IMR-90 (cell line): ENCODE measurements at regions not wholly inside any gene's neighbourhood (a gene's known extent, or its start where the extent isn't known, plus 50 kb on each side); places are given as distances from the start of the nearest gene placed in this dataset.

Experiments used
- ATAC-seq: fragments of 200-7000 bp; cut with Tn5 transposase; 2 replicates; pipeline ENCODE4 v1.9.1; 2020; ENCODE audit warnings: low read depth, mild to moderate bottlenecking, moderate library complexity
- BruUV-seq: library from RNA; stranded (reverse); fragments of 400-500 nt; replicated peaks from 2 replicates; lab custom pipeline; 2021; lab: Mats Ljungman, UMichigan
- CTCF ChIA-PET: fragments of 300-600 bp; formaldehyde crosslinking; extraction: SDS; loops from one replicate; lab custom pipeline; 2021; ENCODE audit warnings: antibody characterized with exemption; lab: Yijun Ruan, JAX
- POLR2A ChIA-PET: fragments of 300-600 bp; sonication (Branson Sonifier 250); formaldehyde crosslinking; loops from one replicate; lab custom pipeline; 2022; ENCODE audit warnings: antibody characterized with exemption; ENCODE audit not compliant: unreplicated experiment; lab: Charles Lee
- DNase-seq: peaks from one replicate; pipeline ENCODE4 v3.0.0; 2013
- H2AFZ ChIP-seq: replicated peaks from 2 replicates; pipeline ENCODE3; 2013; ENCODE audit warnings: low read length, mild to moderate bottlenecking; ENCODE audit not compliant: poor library complexity
- H2AK5ac ChIP-seq: 2 replicates; pipeline ENCODE4 v1.6.1; 2013; ENCODE audit warnings: low read depth, low read length, inconsistent platforms
- H2AK9ac ChIP-seq: replicated peaks from 2 replicates; pipeline ENCODE3; 2013; ENCODE audit warnings: mild to moderate bottlenecking, low read depth, low read length, moderate library complexity; ENCODE audit not compliant: poor library complexity
- H2BK120ac ChIP-seq: 2 replicates; pipeline ENCODE4 v1.6.1; 2013; ENCODE audit warnings: low read depth, low read length, inconsistent platforms
- H2BK15ac ChIP-seq: 3 replicates; pipeline ENCODE4 v1.6.1; 2013; ENCODE audit warnings: low read depth, low read length, inconsistent platforms
- H2BK20ac ChIP-seq: 2 replicates; pipeline ENCODE4 v1.6.1; 2013; ENCODE audit warnings: low read depth, mild to moderate bottlenecking, inconsistent platforms, low read length, moderate library complexity
- H2BK5ac ChIP-seq: 2 replicates; pipeline ENCODE4 v1.6.1; 2013; ENCODE audit warnings: mild to moderate bottlenecking, low read depth, low read length, inconsistent platforms; ENCODE audit not compliant: poor library complexity, severe bottlenecking
- H3K14ac ChIP-seq: replicated peaks from 2 replicates; pipeline ENCODE4 v1.6.1; 2013; ENCODE audit warnings: low read depth, low read length, inconsistent platforms
- H3K18ac ChIP-seq: 2 replicates; pipeline ENCODE4 v1.6.1; 2013; ENCODE audit warnings: low read depth, low read length, control low read depth
- H3K23ac ChIP-seq: 2 replicates; pipeline ENCODE4 v1.6.1; 2013; ENCODE audit warnings: low read depth, low read length, inconsistent platforms
- H3K27ac ChIP-seq: 2 replicates; pipeline ENCODE4 v1.5.1; 2013; ENCODE audit warnings: mild to moderate bottlenecking, control low read depth, low read length; ENCODE audit not compliant: insufficient read depth
- H3K27me3 ChIP-seq: 2 replicates; pipeline ENCODE4 v1.6.1; 2013; ENCODE audit warnings: low read length; ENCODE audit not compliant: control insufficient read depth, insufficient read depth
- H3K36me3 ChIP-seq: 2 replicates; pipeline ENCODE4 v1.6.1; 2013; ENCODE audit warnings: low read length, mixed read lengths; ENCODE audit not compliant: control insufficient read depth, insufficient read depth
- H3K4ac ChIP-seq: 2 replicates; pipeline ENCODE4 v1.6.1; 2013; ENCODE audit warnings: low read depth, low read length, inconsistent platforms
- H3K4me1 ChIP-seq: 2 replicates; pipeline ENCODE4 v1.6.1; 2013; ENCODE audit warnings: low read length, mixed read lengths; ENCODE audit not compliant: control insufficient read depth, insufficient read depth
- H3K4me2 ChIP-seq: 2 replicates; pipeline ENCODE4 v1.6.1; 2013; ENCODE audit warnings: low read depth, mild to moderate bottlenecking, control low read depth, low read length, moderate library complexity
- H3K4me3 ChIP-seq: 2 replicates; pipeline ENCODE4 v1.5.1; 2013; ENCODE audit warnings: low read depth, mild to moderate bottlenecking, control low read depth, low read length, moderate library complexity; ENCODE audit not compliant: insufficient read depth
- H3K56ac ChIP-seq: 2 replicates; pipeline ENCODE4 v1.6.1; 2013; ENCODE audit warnings: low read length, inconsistent platforms; ENCODE audit not compliant: insufficient read depth; ENCODE audit errors: extremely low read depth
- H3K79me1 ChIP-seq, 2 experiments: 2 replicates each; pipeline ENCODE4 v1.6.1; 2013; ENCODE audit warnings: low read length in 2 of 2, inconsistent platforms in 1 of 2, low read depth in 1 of 2
- H3K9ac ChIP-seq: 2 replicates; pipeline ENCODE4 v1.6.1; 2013; ENCODE audit warnings: low read depth, low read length, control low read depth
- H3K9me1 ChIP-seq: 2 replicates; pipeline ENCODE4 v1.6.1; 2013; ENCODE audit warnings: low read length, inconsistent platforms; ENCODE audit not compliant: insufficient read depth
- H3K9me3 ChIP-seq: 2 replicates; pipeline ENCODE4 v1.6.1; 2013; ENCODE audit warnings: low read length; ENCODE audit not compliant: control insufficient read depth, insufficient read depth
- H4K20me1 ChIP-seq: 2 replicates; pipeline ENCODE4 v1.6.1; 2013; ENCODE audit warnings: low read length, inconsistent platforms; ENCODE audit not compliant: insufficient read depth
- H4K5ac ChIP-seq: 2 replicates; pipeline ENCODE4 v1.6.1; 2013; ENCODE audit warnings: mild to moderate bottlenecking, low read depth, low read length, control low read depth
- H4K8ac ChIP-seq, 2 experiments: 2 replicates each; pipeline ENCODE4 v1.6.1; 2013; ENCODE audit warnings: low read depth in 2 of 2, low read length in 2 of 2, control low read depth in 1 of 2, inconsistent platforms in 1 of 2
- H4K91ac ChIP-seq: 2 replicates; pipeline ENCODE4 v1.6.1; 2013; ENCODE audit warnings: low read depth, low read length, inconsistent platforms; ENCODE audit not compliant: insufficient read depth
- CEBPB ChIP-seq: IDR thresholded peaks from 2 replicates; pipeline ENCODE4 v1.6.1; 2012; ENCODE audit warnings: low read depth, low read length, improper control_type of control experiment
- ELK1 ChIP-seq: fragments of 150-350 bp; IDR thresholded peaks from 2 replicates; pipeline ENCODE4 v1.6.1; 2016; ENCODE audit warnings: low read depth, mild to moderate bottlenecking, low read length, moderate library complexity, borderline replicate concordance
- FOS ChIP-seq: fragments of 150-350 bp; IDR thresholded peaks from 2 replicates; pipeline ENCODE4 v1.6.1; 2016; ENCODE audit warnings: low read depth, low read length
- NFE2L2 ChIP-seq: fragments of 150-350 bp; IDR thresholded peaks from 2 replicates; pipeline ENCODE4 v1.6.1; 2016; ENCODE audit warnings: low read depth, mild to moderate bottlenecking, low read length
- POLR2A ChIP-seq: IDR thresholded peaks from 2 replicates; pipeline ENCODE4 v1.6.1; 2012; ENCODE audit warnings: mild to moderate bottlenecking, low read depth, low read length
- RAD21 ChIP-seq: IDR thresholded peaks from 2 replicates; pipeline ENCODE4 v1.6.1; 2012; ENCODE audit warnings: low read length, improper control_type of control experiment
- WGBS, 2 experiments: methylation state at CpG; one replicate each; pipeline versions ENCODE4 v1.1.5 to v1.1.7; 2013; ENCODE audit warnings: missing lambda C conversion rate in 2 of 2; ENCODE audit not compliant: insufficient read length in 1 of 2; ENCODE audit errors: extremely low coverage in 2 of 2; 5-methylcytosine and 5-hydroxymethylcytosine counted together
- dilution Hi-C: fragments of 300-500 bp; cut with HindIII; formaldehyde crosslinking; loops from one replicate; pipeline ENCODE4 v1.14.3; 2018; ENCODE audit warnings: low sequenced_read_pairs; ENCODE audit not compliant: unreplicated experiment
- in situ Hi-C: fragments of 300-500 bp; cut with MboI; formaldehyde crosslinking; loops from 3 replicates; pipeline ENCODE4 v1.14.3; 2019; ENCODE audit warnings: low sequenced_read_pairs, inconsistent platforms, mixed read lengths
- intact Hi-C: fragments of 100-400 bp; cut with micrococcal nuclease; formaldehyde crosslinking; loops from 2 replicates; pipeline ENCODE4 v1.10.0; 2022
- TF ChIP-seq, protein P1 (sequence below): fragments of 150-350 bp; IDR thresholded peaks from 2 replicates; pipeline ENCODE4 v1.6.1; 2017; ENCODE audit warnings: mild to moderate bottlenecking, antibody characterized with exemption, low read length, low read depth

DNA sequence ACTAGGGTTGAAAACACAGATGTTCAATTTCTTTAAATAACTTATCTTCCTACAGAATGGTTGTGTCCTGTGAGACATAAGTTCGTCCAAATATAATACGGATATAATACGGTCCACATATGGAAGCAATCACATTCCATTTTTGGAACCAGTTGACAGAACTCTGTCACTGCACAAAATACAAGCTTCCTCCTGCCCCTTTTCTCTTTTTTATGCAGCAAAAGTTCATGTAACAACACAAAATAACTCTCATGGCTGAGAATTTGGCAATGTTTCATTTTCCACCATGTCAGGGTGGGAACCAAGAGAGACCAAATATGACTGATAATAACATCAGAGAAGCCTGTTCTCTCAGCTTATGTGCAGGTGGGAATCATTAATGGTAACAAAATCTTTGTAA lies 158.1 kb upstream of the ZNF385D start:
- Histone ChIP-seq H3K27ac (no peak overlapping the region), H3K14ac (no peak overlapping the region), H2BK5ac (no peak overlapping the region), H2AK9ac (no peak overlapping the region), H3K79me1 (no peaks in the 10 kb centered on the region), H3K4me2 (no peak overlapping the region), H3K27me3 (no peaks in the 10 kb centered on the region), H4K20me1 (no peaks in the 10 kb centered on the region), H4K91ac (no peak overlapping the region), H3K4ac (no peak overlapping the region), H4K5ac (no peak overlapping the region), H3K9me1 (no peaks in the 10 kb centered on the region), H3K23ac (no peak overlapping the region), H3K56ac (no peak overlapping the region), H3K9me3 (no peaks in the 10 kb centered on the region), H2AFZ (no peak overlapping the region), H3K36me3 (no peaks in the 10 kb centered on the region), H3K9ac (no peak overlapping the region), H3K4me1 (no peaks in the 10 kb centered on the region), H3K18ac (no peak overlapping the region), H2BK120ac (no peak overlapping the region), H3K4me3 (no peak overlapping the region), H2BK15ac (no peak overlapping the region), H2AK5ac (no peak overlapping the region), H4K8ac (no peak overlapping the region), H2BK20ac (no peak overlapping the region)
- in situ Hi-C loops, result no loop called here
- dilution Hi-C loops, result no loop called here
- DNase-seq (no peak), ATAC-seq (no peak)
- BruUV-seq, result no TSS peak
- TF ChIP-seq POLR2A (no peak), FOS (no peak), ELK1 (no peak), CEBPB (no peak), NFE2L2 (no peak), RAD21 (no peak)
- TF ChIP-seq, protein P1, sequence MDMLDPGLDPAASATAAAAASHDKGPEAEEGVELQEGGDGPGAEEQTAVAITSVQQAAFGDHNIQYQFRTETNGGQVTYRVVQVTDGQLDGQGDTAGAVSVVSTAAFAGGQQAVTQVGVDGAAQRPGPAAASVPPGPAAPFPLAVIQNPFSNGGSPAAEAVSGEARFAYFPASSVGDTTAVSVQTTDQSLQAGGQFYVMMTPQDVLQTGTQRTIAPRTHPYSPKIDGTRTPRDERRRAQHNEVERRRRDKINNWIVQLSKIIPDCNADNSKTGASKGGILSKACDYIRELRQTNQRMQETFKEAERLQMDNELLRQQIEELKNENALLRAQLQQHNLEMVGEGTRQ, result no peak
- POLR2A ChIA-PET, result no interaction called here
- CTCF ChIA-PET, result no interaction called here
- intact Hi-C loops, result no loop called here
- 50% methylated on average over 2 of the region's 3 CpGs; no CpG with 5 or more reads in 1 of the 2 experiments for WGBS, 2 experiments
